Fibroblast of lung (primary cell): ENCODE measurements at regions not wholly inside any gene's neighbourhood (a gene's known extent, or its start where the extent isn't known, plus 50 kb on each side); places are given as distances from the start of the nearest gene placed in this dataset.

ENCODE experiments used
- DNase-seq, 2 donors: peaks; one replicate each; pipeline versions ENCODE4 v3.0.0 to v3.0.0-alpha.2; 2010; ENCODE audit warnings: low read depth in 2 of 2
- H2AFZ ChIP-seq: 2 replicates; pipeline ENCODE4 v1.5.1; 2012; ENCODE audit warnings: low read length, control low read depth, inconsistent platforms
- H3K27ac ChIP-seq: 2 replicates; pipeline ENCODE4 v1.5.1; 2011; ENCODE audit warnings: low read length, control low read depth; ENCODE audit not compliant: insufficient read depth
- H3K27me3 ChIP-seq: 2 replicates; pipeline ENCODE4 v1.5.1; 2011; ENCODE audit warnings: mild to moderate bottlenecking, low read length; ENCODE audit not compliant: control insufficient read depth, insufficient read depth
- H3K36me3 ChIP-seq: 2 replicates; pipeline ENCODE4 v1.5.1; 2011; ENCODE audit warnings: low read length; ENCODE audit not compliant: control insufficient read depth, insufficient read depth
- H3K4me1 ChIP-seq: 2 replicates; pipeline ENCODE4 v1.5.1; 2011; ENCODE audit warnings: low read length; ENCODE audit not compliant: control insufficient read depth, insufficient read depth; ENCODE audit errors: extremely low read depth
- H3K4me2 ChIP-seq: 2 replicates; pipeline ENCODE4 v1.5.1; 2011; ENCODE audit warnings: low read length, control low read depth; ENCODE audit not compliant: insufficient read depth; ENCODE audit errors: extremely low read depth
- H3K4me3 ChIP-seq, 4 experiments: fragments of 200-600 bp in 1 of 4; sonication (generic) in 1 of 4; replicated peaks in 1 of 4; 2 replicates each; pipeline ENCODE4 v1.5.1; 2011 to 2016; ENCODE audit warnings: low read length in 4 of 4, low read depth in 3 of 4, mild to moderate bottlenecking in 3 of 4, control low read depth in 2 of 4, inconsistent platforms in 1 of 4, mixed read lengths in 1 of 4; ENCODE audit not compliant: insufficient read depth in 1 of 4; ENCODE audit errors: control extremely low read depth in 1 of 4
- H3K79me2 ChIP-seq: 2 replicates; pipeline ENCODE4 v1.5.1; 2012; ENCODE audit warnings: mild to moderate bottlenecking, low read length, inconsistent platforms; ENCODE audit not compliant: control insufficient read depth, insufficient read depth
- H3K9ac ChIP-seq: 2 replicates; pipeline ENCODE4 v1.5.1; 2011; ENCODE audit warnings: mild to moderate bottlenecking, low read length, control low read depth; ENCODE audit not compliant: insufficient read depth
- H3K9me3 ChIP-seq: 2 replicates; pipeline ENCODE4 v1.5.1; 2012; ENCODE audit warnings: low read depth, low read length; ENCODE audit not compliant: control insufficient read depth, insufficient read depth
- H4K20me1 ChIP-seq: 2 replicates; pipeline ENCODE4 v1.5.1; 2011; ENCODE audit warnings: low read length; ENCODE audit not compliant: control insufficient read depth, insufficient read depth; ENCODE audit errors: extremely low read depth
- CTCF ChIP-seq, 2 donors: IDR thresholded peaks in 1 of 2; conservative IDR thresholded peaks in 1 of 2; 1 replicate in 1 of 2; 2 replicates in 1 of 2; pipeline ENCODE4 v1.5.1; 2011 to 2012; ENCODE audit warnings: low read length in 2 of 2, control low read depth in 1 of 2, inconsistent platforms in 1 of 2, low read depth in 1 of 2, mild to moderate bottlenecking in 1 of 2
- EZH2 ChIP-seq: IDR thresholded peaks from 2 replicates; pipeline ENCODE4 v1.5.1; 2012; ENCODE audit warnings: low read length, control low read depth, mild to moderate bottlenecking; ENCODE audit errors: missing control alignments

GRCh38 chr16:13291591-13292333 lies 390.4 kb downstream of the SHISA9 start:
- Histone ChIP-seq H4K20me1 (no peaks in the 10 kb centered on the region), H3K9ac (no peak overlapping the region), H3K9me3 (no peaks in the 10 kb centered on the region), H3K4me2 (no peak overlapping the region), H3K27ac (no peak overlapping the region), H2AFZ (no peak overlapping the region), H3K36me3 (no peaks in the 10 kb centered on the region), H3K79me2 (no peaks in the 10 kb centered on the region), H3K27me3 (no peaks in the 10 kb centered on the region), H3K4me1 (no peaks in the 10 kb centered on the region), H3K4me3 (no peak overlapping the region)
- no peak for DNase-seq
- TF ChIP-seq EZH2 (no peak), CTCF (conservative IDR thresholded peaks at IDR 0.05 in 1 of 2, IDR thresholded peaks at IDR 0.05 in 1 of 2; ENCODE audit: low read depth in 1 of 2, low read length in 2 of 2) (no peak)

GRCh38 chr16:13296206-13296605 lies 394.8 kb downstream of the SHISA9 start:
- Histone ChIP-seq H3K9me3 (no peaks in the 10 kb centered on the region), H4K20me1 (no peaks in the 10 kb centered on the region), H3K79me2 (no peaks in the 10 kb centered on the region), H3K27ac (no peak overlapping the region), H3K4me2 (no peak overlapping the region), H3K4me3 (no peak overlapping the region), H3K36me3 (no peaks in the 10 kb centered on the region), H3K27me3 (no peaks in the 10 kb centered on the region), H3K9ac (no peak overlapping the region), H3K4me1 (no peaks in the 10 kb centered on the region), H2AFZ (no peak overlapping the region)
- DNase-seq = no peak
- TF ChIP-seq EZH2 (no peak), CTCF (conservative IDR thresholded peaks at IDR 0.05 in 1 of 2, IDR thresholded peaks at IDR 0.05 in 1 of 2; ENCODE audit: low read depth in 1 of 2, low read length in 2 of 2) (no peak)

- Histone ChIP-seq H3K27ac (no peak overlapping the region), H3K9me3 (no peaks in the 10 kb centered on the region), H3K79me2 (no peaks in the 10 kb centered on the region), H4K20me1 (no peaks in the 10 kb centered on the region), H3K4me1 (no peaks in the 10 kb centered on the region), H3K36me3 (no peaks in the 10 kb centered on the region), H3K4me3 (no peak overlapping the region), H3K27me3 (no peaks in the 10 kb centered on the region), H3K9ac (no peak overlapping the region), H3K4me2 (no peak overlapping the region), H2AFZ (no peak overlapping the region)
- DNase-seq = no peak
- TF ChIP-seq EZH2 = no peak
- no peak for TF ChIP-seq CTCF (conservative IDR thresholded peaks at IDR 0.05 in 1 of 2, IDR thresholded peaks at IDR 0.05 in 1 of 2; ENCODE audit: low read depth in 1 of 2, low read length in 2 of 2)
These were observed 397.3 kb downstream of the SHISA9 start for GRCh38 chr16:13298666-13299065.
